Liver (tissue), 8 donors: ENCODE measurements at regions not wholly inside any gene's neighbourhood (a gene's known extent, or its start where the extent isn't known, plus 50 kb on each side); places are given as distances from the start of the nearest gene placed in this dataset.

Experiments used
- DNase-seq: peaks from one replicate; pipeline ENCODE4 v3.0.0-alpha.2; 2017; ENCODE audit warnings: low spot score
- H3K27ac ChIP-seq, 2 donors: one replicate each; pipeline ENCODE4 v1.7.0; 2013; ENCODE audit warnings: inconsistent platforms in 2 of 2, low read length in 2 of 2, control low read depth in 1 of 2, low read depth in 1 of 2, mild to moderate bottlenecking in 1 of 2
- H3K27me3 ChIP-seq, 4 donors: one replicate each; pipeline versions ENCODE4 v1.6.1 to v1.7.0; 2013; ENCODE audit warnings: low read length in 3 of 4, inconsistent platforms in 1 of 4, mild to moderate bottlenecking in 1 of 4, moderate library complexity in 1 of 4; ENCODE audit not compliant: control insufficient read depth in 4 of 4, insufficient read depth in 4 of 4
- H3K36me3 ChIP-seq, 4 donors: one replicate each; pipeline versions ENCODE4 v1.6.1 to v1.7.0; 2013; ENCODE audit warnings: low read length in 3 of 4, mild to moderate bottlenecking in 3 of 4, low read depth in 1 of 4, moderate library complexity in 1 of 4; ENCODE audit not compliant: control insufficient read depth in 4 of 4, insufficient read depth in 3 of 4
- H3K4me1 ChIP-seq, 4 donors: one replicate each; pipeline versions ENCODE4 v1.6.1 to v1.7.0; 2013; ENCODE audit warnings: low read length in 3 of 4, mild to moderate bottlenecking in 3 of 4, moderate library complexity in 1 of 4; ENCODE audit not compliant: control insufficient read depth in 4 of 4, insufficient read depth in 4 of 4
- H3K4me3 ChIP-seq, 3 donors: one replicate each; pipeline versions ENCODE4 v1.6.1 to v1.7.0; 2013; ENCODE audit warnings: low read length in 3 of 3, control low read depth in 1 of 3, low read depth in 1 of 3, mild to moderate bottlenecking in 1 of 3
- H3K9ac ChIP-seq, 2 donors: one replicate each; pipeline ENCODE4 v1.7.0; 2013; ENCODE audit warnings: low read length in 2 of 2, mild to moderate bottlenecking in 2 of 2, moderate library complexity in 2 of 2, control low read depth in 1 of 2, low read depth in 1 of 2
- H3K9me3 ChIP-seq, 4 donors: one replicate each; pipeline versions ENCODE4 v1.6.1 to v1.7.0; 2013; ENCODE audit warnings: low read length in 3 of 4; ENCODE audit not compliant: control insufficient read depth in 4 of 4
- ATF3 ChIP-seq: IDR thresholded peaks from 2 replicates; pipeline ENCODE4 v1.6.1; 2016; ENCODE audit warnings: antibody characterized with exemption
- FOXA1 ChIP-seq: IDR thresholded peaks from 2 replicates; pipeline ENCODE4 v1.6.1; 2016; ENCODE audit warnings: antibody characterized with exemption
- GABPA ChIP-seq, 2 donors: IDR thresholded peaks in 1 of 2; conservative IDR thresholded peaks in 1 of 2; 2 replicates each; pipeline ENCODE4 v1.6.1; 2016; ENCODE audit warnings: antibody characterized with exemption in 2 of 2, mild to moderate bottlenecking in 1 of 2, moderate library complexity in 1 of 2
- HNF4G ChIP-seq: IDR thresholded peaks from 2 replicates; pipeline ENCODE4 v1.6.1; 2016; ENCODE audit warnings: antibody characterized with exemption
- MAX ChIP-seq: IDR thresholded peaks from 2 replicates; pipeline ENCODE4 v1.6.1; 2016; ENCODE audit warnings: antibody characterized with exemption
- NR2F2 ChIP-seq: IDR thresholded peaks from 2 replicates; pipeline ENCODE4 v1.6.1; 2016; ENCODE audit warnings: antibody characterized with exemption
- RAD21 ChIP-seq, 2 donors: IDR thresholded peaks; 2 replicates each; pipeline ENCODE4 v1.6.1; 2016; ENCODE audit warnings: antibody characterized with exemption in 2 of 2, mild to moderate bottlenecking in 2 of 2
- REST ChIP-seq: IDR thresholded peaks from 2 replicates; pipeline ENCODE4 v1.6.1; 2016; ENCODE audit warnings: antibody characterized with exemption, mild to moderate bottlenecking
- RXRA ChIP-seq, 2 donors: IDR thresholded peaks; 2 replicates each; pipeline ENCODE4 v1.6.1; 2017 to 2018; ENCODE audit warnings: antibody characterized with exemption in 2 of 2, mild to moderate bottlenecking in 1 of 2
- SP1 ChIP-seq: IDR thresholded peaks from 2 replicates; pipeline ENCODE4 v1.6.1; 2018; ENCODE audit warnings: antibody characterized with exemption, mild to moderate bottlenecking
- TAF1 ChIP-seq: conservative IDR thresholded peaks from 2 replicates; pipeline ENCODE4 v1.6.1; 2016; ENCODE audit warnings: antibody characterized with exemption, mild to moderate bottlenecking
- YY1 ChIP-seq: IDR thresholded peaks from 2 replicates; pipeline ENCODE4 v1.6.1; 2016; ENCODE audit warnings: antibody characterized with exemption, mild to moderate bottlenecking
- ZBTB33 ChIP-seq: IDR thresholded peaks from 2 replicates; pipeline ENCODE4 v1.6.1; 2016; ENCODE audit warnings: antibody characterized with exemption
- WGBS: extraction: QIAGEN DNeasy Blood & Tissue Kit; methylation state at CpG from one replicate; pipeline ENCODE4 v1.1.7; 2013; 5-methylcytosine and 5-hydroxymethylcytosine counted together
- TF ChIP-seq, protein P1 (sequence below): fragments of 150-350 bp; IDR thresholded peaks from 2 replicates; pipeline ENCODE4 v1.5.1; 2017; ENCODE audit warnings: improper control_type of control experiment, low read depth, low read length; ENCODE audit not compliant: missing input control
- donor health status: healthy.
- donor health status: healthy.
- donor health status: healthy.
- donor health status: healthy.
- donor health status: healthy.

- Histone ChIP-seq H3K4me3 (no peak overlapping the region), H3K4me1 (no peaks in the 10 kb centered on the region), H3K9me3 (no peaks in the 10 kb centered on the region), H3K27me3 (no peaks in the 10 kb centered on the region), H3K36me3 (no peaks in the 10 kb centered on the region), H3K27ac (no peak overlapping the region), H3K9ac (no peak overlapping the region)
- DNase-seq, result no peak
- 79% methylated on average over 4 of the region's 4 CpGs for WGBS
- no peak for TF ChIP-seq RXRA (IDR thresholded peaks at IDR 0.05)
- TF ChIP-seq REST, result no peak
Measured at GRCh38 chr6:122890250-122890649, 101.2 kb downstream of the SMPDL3A start.

- no peak overlapping the region for H3K9ac ChIP-seq
- no peaks in the 10 kb centered on the region for H3K4me1 ChIP-seq
- H3K27ac ChIP-seq, result no peak overlapping the region
- TF ChIP-seq, protein P1, sequence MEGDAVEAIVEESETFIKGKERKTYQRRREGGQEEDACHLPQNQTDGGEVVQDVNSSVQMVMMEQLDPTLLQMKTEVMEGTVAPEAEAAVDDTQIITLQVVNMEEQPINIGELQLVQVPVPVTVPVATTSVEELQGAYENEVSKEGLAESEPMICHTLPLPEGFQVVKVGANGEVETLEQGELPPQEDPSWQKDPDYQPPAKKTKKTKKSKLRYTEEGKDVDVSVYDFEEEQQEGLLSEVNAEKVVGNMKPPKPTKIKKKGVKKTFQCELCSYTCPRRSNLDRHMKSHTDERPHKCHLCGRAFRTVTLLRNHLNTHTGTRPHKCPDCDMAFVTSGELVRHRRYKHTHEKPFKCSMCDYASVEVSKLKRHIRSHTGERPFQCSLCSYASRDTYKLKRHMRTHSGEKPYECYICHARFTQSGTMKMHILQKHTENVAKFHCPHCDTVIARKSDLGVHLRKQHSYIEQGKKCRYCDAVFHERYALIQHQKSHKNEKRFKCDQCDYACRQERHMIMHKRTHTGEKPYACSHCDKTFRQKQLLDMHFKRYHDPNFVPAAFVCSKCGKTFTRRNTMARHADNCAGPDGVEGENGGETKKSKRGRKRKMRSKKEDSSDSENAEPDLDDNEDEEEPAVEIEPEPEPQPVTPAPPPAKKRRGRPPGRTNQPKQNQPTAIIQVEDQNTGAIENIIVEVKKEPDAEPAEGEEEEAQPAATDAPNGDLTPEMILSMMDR, result no peak
- TF ChIP-seq HNF4G (no peak), NR2F2 (no peak)
- H3K4me3 ChIP-seq, result no peak overlapping the region
- no peak for DNase-seq
- no peaks in the 10 kb centered on the region for H3K36me3 ChIP-seq
- H3K9me3 ChIP-seq, result no peaks in the 10 kb centered on the region
- no peaks in the 10 kb centered on the region for H3K27me3 ChIP-seq
Measured at GRCh38 chr6:122894791-122895190, 101.2 kb upstream of the CLVS2 start.

DNA sequence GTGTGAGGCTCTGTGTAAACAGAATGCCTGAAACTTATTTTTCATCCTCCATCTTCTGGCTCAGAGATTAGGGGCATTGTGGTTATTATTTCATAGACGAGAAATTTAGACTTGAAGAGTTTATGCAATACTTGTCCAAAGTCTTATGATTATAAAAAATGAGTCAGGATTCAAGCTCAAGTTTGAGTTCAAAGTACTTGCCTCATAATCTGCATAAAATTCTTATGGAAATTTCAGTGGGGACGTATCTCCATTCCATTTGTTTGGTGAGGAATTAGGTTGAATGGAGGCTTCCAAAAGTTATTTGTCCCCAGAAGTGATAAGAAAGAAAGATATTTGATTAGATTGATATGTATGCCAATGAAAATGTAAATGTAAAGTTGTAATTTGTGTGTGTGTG lies 93.7 kb upstream of the CLVS2 start:
- no peak overlapping the region for H3K4me3 ChIP-seq
- H3K27me3 ChIP-seq, result no peaks in the 10 kb centered on the region
- whole genome bisulfite sequencing, result 79% methylated on average over 2 of the region's 2 CpGs
- no peaks in the 10 kb centered on the region for H3K36me3 ChIP-seq
- H3K4me1 ChIP-seq, result peaks cover 0 to 7% (median 4%) of the 10 kb centered on the region in 4 donors
- H3K9me3 ChIP-seq, result no peaks in the 10 kb centered on the region
- H3K27ac ChIP-seq, result no peak overlapping the region
- no peak overlapping the region for H3K9ac ChIP-seq
- no peak for DNase-seq
- TF ChIP-seq SP1 (no peak), TAF1 (no peak), NR2F2 (no peak), YY1 (no peak), GABPA (IDR thresholded peaks at IDR 0.05 in 1 of 2, conservative IDR thresholded peaks at IDR 0.05 in 1 of 2) (no peak), ATF3 (no peak), ZBTB33 (no peak), FOXA1 (no peak), MAX (no peak), HNF4G (no peak), REST (no peak), RAD21 (IDR thresholded peaks at IDR 0.05) (no peak)
